Body of pancreas (tissue), 4 donors: ENCODE measurements at regions not wholly inside any gene's neighbourhood (a gene's known extent, or its start where the extent isn't known, plus 50 kb on each side); places are given as distances from the start of the nearest gene placed in this dataset.

ENCODE experiments used
- POLR2A ChIP-seq, 3 donors: fragments of 450-650 bp; IDR thresholded peaks; one replicate each; pipeline ENCODE4 v1.6.1; 2016; ENCODE audit warnings: antibody characterized with exemption in 3 of 3, mild to moderate bottlenecking in 2 of 3
- TF ChIP-seq, protein P1 (sequence below), 7 experiments: fragments of 450-650 bp in 4 of 7; fragments of 200-600 bp in 3 of 7; sonication (generic) in 3 of 7; IDR thresholded peaks; one replicate each; pipeline ENCODE4 v1.5.1; 2016 to 2019; ENCODE audit warnings: antibody characterized with exemption in 7 of 7

DNA sequence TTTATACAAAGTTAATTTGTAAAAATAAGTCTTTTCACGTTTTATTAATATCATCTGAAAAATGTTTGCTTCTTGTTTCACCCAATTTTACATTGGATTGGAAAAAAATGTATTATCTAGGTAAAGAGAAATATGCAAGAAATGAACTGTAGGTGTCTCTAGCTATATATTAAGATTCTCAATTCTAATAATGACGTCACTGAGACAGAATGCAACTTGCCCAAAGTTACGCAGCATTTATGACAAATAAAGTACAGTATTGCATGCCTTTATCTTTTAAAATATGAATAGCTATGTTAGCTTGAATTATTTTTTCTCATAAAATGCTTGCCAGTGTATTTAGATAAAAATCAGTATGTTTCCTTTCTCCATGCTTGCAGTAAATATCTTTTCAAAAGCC, 728.8 kb downstream of the RERGL start:
- TF ChIP-seq, protein P1, sequence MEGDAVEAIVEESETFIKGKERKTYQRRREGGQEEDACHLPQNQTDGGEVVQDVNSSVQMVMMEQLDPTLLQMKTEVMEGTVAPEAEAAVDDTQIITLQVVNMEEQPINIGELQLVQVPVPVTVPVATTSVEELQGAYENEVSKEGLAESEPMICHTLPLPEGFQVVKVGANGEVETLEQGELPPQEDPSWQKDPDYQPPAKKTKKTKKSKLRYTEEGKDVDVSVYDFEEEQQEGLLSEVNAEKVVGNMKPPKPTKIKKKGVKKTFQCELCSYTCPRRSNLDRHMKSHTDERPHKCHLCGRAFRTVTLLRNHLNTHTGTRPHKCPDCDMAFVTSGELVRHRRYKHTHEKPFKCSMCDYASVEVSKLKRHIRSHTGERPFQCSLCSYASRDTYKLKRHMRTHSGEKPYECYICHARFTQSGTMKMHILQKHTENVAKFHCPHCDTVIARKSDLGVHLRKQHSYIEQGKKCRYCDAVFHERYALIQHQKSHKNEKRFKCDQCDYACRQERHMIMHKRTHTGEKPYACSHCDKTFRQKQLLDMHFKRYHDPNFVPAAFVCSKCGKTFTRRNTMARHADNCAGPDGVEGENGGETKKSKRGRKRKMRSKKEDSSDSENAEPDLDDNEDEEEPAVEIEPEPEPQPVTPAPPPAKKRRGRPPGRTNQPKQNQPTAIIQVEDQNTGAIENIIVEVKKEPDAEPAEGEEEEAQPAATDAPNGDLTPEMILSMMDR (IDR thresholded peaks at IDR 0.05): no peak
- no peak for TF ChIP-seq POLR2A (IDR thresholded peaks at IDR 0.05)
